ENCODE measurements at regions not wholly inside any gene's neighbourhood (a gene's known extent, or its start where the extent isn't known, plus 50 kb on each side); places are given as distances from the start of the nearest gene placed in this dataset.

DNA sequence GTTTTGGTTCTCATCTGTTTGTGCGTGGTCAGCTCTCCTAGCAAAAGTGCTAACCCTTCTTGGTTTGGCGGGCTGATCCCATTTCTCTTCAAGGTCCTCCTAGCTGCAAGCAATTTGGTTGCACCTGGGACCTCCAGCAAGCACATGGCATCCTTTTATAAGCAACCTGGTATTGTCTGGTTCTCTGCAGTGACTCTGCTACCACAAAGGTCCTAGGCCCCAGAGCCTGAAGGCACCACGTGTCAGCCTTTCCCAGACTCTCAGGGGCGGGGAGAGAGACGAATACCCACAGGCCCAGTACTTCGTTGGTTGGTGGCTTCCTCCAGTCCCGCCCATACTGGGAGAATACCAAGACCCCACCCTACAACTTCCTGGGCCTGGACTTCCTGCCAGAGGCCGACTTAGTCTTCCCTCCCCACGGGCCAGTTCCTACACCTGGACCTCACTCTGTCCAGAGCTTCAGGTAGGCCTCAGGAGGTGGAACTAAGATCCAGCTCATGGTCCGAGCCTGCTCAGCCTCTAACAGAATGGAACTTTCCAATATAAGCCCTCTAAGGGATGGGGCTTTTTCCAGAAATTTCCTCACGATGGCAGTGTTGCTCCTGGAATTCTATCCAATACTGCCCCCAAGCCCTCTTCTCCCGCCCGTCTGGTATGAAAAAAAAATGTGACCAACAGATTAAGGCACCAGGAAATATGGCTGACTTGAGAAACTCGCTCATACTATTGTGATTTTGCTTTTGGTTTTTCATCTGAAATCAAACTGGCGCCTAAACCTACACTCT is 192.5 kb upstream of the STK26 start:
- H3K27ac Mint-ChIP-seq: peak overlapping the region; percentile 86
- intact Hi-C loops (cut with DNase I, micrococcal nuclease): loop anchor here in 1 of 2 experiments (5.0 kb wide), 1 partner anchor 387 kb away; the partner anchor contains the start of gene RAP2C
- no peaks in the 10 kb centered on the region for H3K36me3 Mint-ChIP-seq (ENCODE audit: low read depth)
- TF ChIP-seq, protein P1, sequence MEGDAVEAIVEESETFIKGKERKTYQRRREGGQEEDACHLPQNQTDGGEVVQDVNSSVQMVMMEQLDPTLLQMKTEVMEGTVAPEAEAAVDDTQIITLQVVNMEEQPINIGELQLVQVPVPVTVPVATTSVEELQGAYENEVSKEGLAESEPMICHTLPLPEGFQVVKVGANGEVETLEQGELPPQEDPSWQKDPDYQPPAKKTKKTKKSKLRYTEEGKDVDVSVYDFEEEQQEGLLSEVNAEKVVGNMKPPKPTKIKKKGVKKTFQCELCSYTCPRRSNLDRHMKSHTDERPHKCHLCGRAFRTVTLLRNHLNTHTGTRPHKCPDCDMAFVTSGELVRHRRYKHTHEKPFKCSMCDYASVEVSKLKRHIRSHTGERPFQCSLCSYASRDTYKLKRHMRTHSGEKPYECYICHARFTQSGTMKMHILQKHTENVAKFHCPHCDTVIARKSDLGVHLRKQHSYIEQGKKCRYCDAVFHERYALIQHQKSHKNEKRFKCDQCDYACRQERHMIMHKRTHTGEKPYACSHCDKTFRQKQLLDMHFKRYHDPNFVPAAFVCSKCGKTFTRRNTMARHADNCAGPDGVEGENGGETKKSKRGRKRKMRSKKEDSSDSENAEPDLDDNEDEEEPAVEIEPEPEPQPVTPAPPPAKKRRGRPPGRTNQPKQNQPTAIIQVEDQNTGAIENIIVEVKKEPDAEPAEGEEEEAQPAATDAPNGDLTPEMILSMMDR (IDR thresholded peaks at IDR 0.05): no peak
- ATAC-seq (ENCODE audit: poor library complexity) (peak; percentile 62), DNase-seq (peak in 10 of 14 experiments; percentile 8 to 80 (median 36))
- H3K4me1 ChIP-seq (ENCODE audit: insufficient read depth, low read length): peaks cover 19% of the 10 kb centered on the region
- H3K4me3 Mint-ChIP-seq: peak overlapping the region; percentile 82
- H3K4me1 Mint-ChIP-seq (ENCODE audit: low read depth): peaks cover 33% of the 10 kb centered on the region
- no peaks in the 10 kb centered on the region for H3K27me3 ChIP-seq (ENCODE audit: control insufficient read depth in 1 of 2, insufficient read depth in 2 of 2, low read length in 2 of 2)
- H3K4me3 ChIP-seq (ENCODE audit: low read length): peak overlapping the region; percentile 37
- H3K27ac ChIP-seq (ENCODE audit: low read depth in 1 of 2, low read length in 2 of 2): peak overlapping the region in 1 of 2 donors; percentile 58
- ChIA-PET POLR2A (interaction anchor here (1.0 kb wide), 1 partner anchor 14 kb away, joined by 3 read pairs; no protein-coding TSS in a partner anchor), CTCF (no interaction called here)
- no peaks in the 10 kb centered on the region for H3K36me3 ChIP-seq (ENCODE audit: insufficient read depth, low read length)
- no peaks in the 10 kb centered on the region for H3K9me3 ChIP-seq (ENCODE audit: control insufficient read depth in 1 of 2, insufficient read depth in 1 of 2, low read length in 2 of 2)
- H3K27me3 Mint-ChIP-seq: no peaks in the 10 kb centered on the region
- no peaks in the 10 kb centered on the region for H3K9me3 Mint-ChIP-seq

DNA sequence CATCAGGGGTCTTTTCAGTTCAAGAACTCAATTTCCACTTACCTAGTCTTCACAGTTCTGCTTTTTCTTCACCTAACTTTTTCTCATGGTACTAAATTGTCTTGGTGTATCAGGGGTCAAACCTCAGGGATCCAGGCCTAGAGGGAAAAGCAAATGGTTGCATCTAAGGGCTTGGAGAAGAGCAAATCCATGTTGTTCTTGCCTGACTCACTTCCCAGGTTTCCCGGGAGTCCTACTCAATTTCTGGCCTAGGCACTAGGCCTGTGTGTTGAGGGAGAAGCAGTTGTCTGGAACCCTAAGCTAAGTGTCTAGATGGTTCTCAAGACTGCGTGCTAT is 191.9 kb upstream of the STK26 start:
- H3K36me3 ChIP-seq (ENCODE audit: insufficient read depth, low read length): no peaks in the 10 kb centered on the region
- H3K4me1 ChIP-seq (ENCODE audit: insufficient read depth, low read length): peaks cover 19% of the 10 kb centered on the region
- H3K4me3 ChIP-seq (ENCODE audit: low read length): peak overlapping the region; percentile 37
- H3K9me3 ChIP-seq (ENCODE audit: control insufficient read depth in 1 of 2, insufficient read depth in 1 of 2, low read length in 2 of 2): no peaks in the 10 kb centered on the region
- intact Hi-C loops (cut with DNase I, micrococcal nuclease): loop anchor here in 1 of 2 experiments (5.0 kb wide), 1 partner anchor 386 kb away; the partner anchor contains the start of gene RAP2C
- ChIA-PET POLR2A (interaction anchor here (1.0 kb wide), 1 partner anchor 14 kb away, joined by 3 read pairs; no protein-coding TSS in a partner anchor), CTCF (no interaction called here)
- Mint-ChIP-seq H3K4me3 (peak overlapping the region; percentile 82), H3K36me3 (ENCODE audit: low read depth) (no peaks in the 10 kb centered on the region), H3K27ac (peak overlapping the region; percentile 86), H3K27me3 (no peaks in the 10 kb centered on the region), H3K9me3 (no peaks in the 10 kb centered on the region), H3K4me1 (ENCODE audit: low read depth) (peaks cover 33% of the 10 kb centered on the region)
- H3K27me3 ChIP-seq (ENCODE audit: control insufficient read depth in 1 of 2, insufficient read depth in 2 of 2, low read length in 2 of 2): no peaks in the 10 kb centered on the region
- TF ChIP-seq, protein P1 (IDR thresholded peaks at IDR 0.05): no peak
- peak overlapping the region in 1 of 2 donors; percentile 58 for H3K27ac ChIP-seq (ENCODE audit: low read depth in 1 of 2, low read length in 2 of 2)
- DNase-seq (no peak), ATAC-seq (ENCODE audit: poor library complexity) (no peak)

DNA sequence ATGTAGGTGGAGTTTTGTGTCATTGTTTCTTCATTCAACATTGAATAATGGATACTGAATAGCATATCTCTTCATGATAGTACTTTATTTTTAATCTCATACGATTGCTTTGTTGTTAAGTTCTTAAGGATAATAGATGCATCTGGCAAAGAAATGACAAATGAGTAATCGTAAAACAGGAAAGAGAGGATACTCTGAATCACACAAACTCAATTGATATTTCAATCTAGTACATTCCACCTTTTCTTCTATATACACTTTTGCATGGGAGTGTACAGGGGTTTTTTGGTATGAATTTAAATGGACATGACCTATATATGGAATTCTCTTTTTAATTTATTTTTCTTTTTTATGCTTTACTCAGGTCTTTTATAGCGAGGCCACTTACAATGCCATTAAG is 186.9 kb upstream of the STK26 start:
- Mint-ChIP-seq H3K4me1 (ENCODE audit: low read depth) (peaks cover 9% of the 10 kb centered on the region), H3K36me3 (ENCODE audit: low read depth) (no peaks in the 10 kb centered on the region), H3K4me3 (no peak overlapping the region), H3K27ac (no peak overlapping the region), H3K27me3 (no peaks in the 10 kb centered on the region), H3K9me3 (no peaks in the 10 kb centered on the region)
- Histone ChIP-seq H3K27me3 (ENCODE audit: control insufficient read depth in 1 of 2, insufficient read depth in 2 of 2, low read length in 2 of 2) (no peaks in the 10 kb centered on the region), H3K4me3 (ENCODE audit: low read length) (no peak overlapping the region), H3K27ac (ENCODE audit: low read depth in 1 of 2, low read length in 2 of 2) (no peak overlapping the region), H3K4me1 (ENCODE audit: insufficient read depth, low read length) (peaks cover under 1% of the 10 kb centered on the region), H3K9me3 (ENCODE audit: control insufficient read depth in 1 of 2, insufficient read depth in 1 of 2, low read length in 2 of 2) (no peaks in the 10 kb centered on the region), H3K36me3 (ENCODE audit: insufficient read depth, low read length) (no peaks in the 10 kb centered on the region)
- CTCF ChIA-PET: no interaction called here
- DNase-seq (no peak), ATAC-seq (ENCODE audit: poor library complexity) (no peak)
- POLR2A ChIA-PET: no interaction called here
- intact Hi-C loops (cut with DNase I, micrococcal nuclease): no loop called here
- TF ChIP-seq, protein P1 (IDR thresholded peaks at IDR 0.05): no peak

Measured in CD4-positive, alpha-beta T cell (primary cell).